Heart left ventricle (tissue), 13 donors: ENCODE measurements at regions not wholly inside any gene's neighbourhood (a gene's known extent, or its start where the extent isn't known, plus 50 kb on each side); places are given as distances from the start of the nearest gene placed in this dataset.

ENCODE experiments used
- POLR2A ChIP-seq, 2 donors: fragments of 450-650 bp; IDR thresholded peaks; one replicate each; pipeline ENCODE4 v1.6.1; 2017; ENCODE audit warnings: antibody characterized with exemption in 2 of 2, mild to moderate bottlenecking in 2 of 2, moderate library complexity in 2 of 2
- TF ChIP-seq, protein P1 (sequence below), 12 donors: fragments of 200-600 bp; sonication (generic) in 4 of 12; IDR thresholded peaks; one replicate each; pipeline versions ENCODE4 v1.5.0 to v1.8.0; 2018 to 2022; ENCODE audit warnings: antibody characterized with exemption in 12 of 12, mild to moderate bottlenecking in 5 of 12
- donor health status: ischemic (EF 13 %, LVEDD 7.1; RV severe dilation, severe dysfunction).
- donor health status: DM: no; HTN: yes; CAD: no.
- donor health status: DM: no; HTN: no; CAD: no.
- donor health status: ischemic (EF 25% LVEDD 6.9; RV normal size, moderate dysfunction).
- donor health status: ischemic (EF 25% LVEDD 5.7; RV mildly dilated, moderate dysfunction).
- donor health status: ischemic (EF 35%, LVEDD 5.7; RV mildly dilated, moderate dysfunction).
- donor health status: nonischemic (EF 11% LVEDD 7.7; RV severe dilation, severe dysfunction).
- donor health status: DM: yes; HTN: yes; CAD: no.
- donor health status: PGD.
- donor health status: ischemic (EF 29% LVEDD 5.4; RV normal size, mild dysfunction).
- donor health status: nonischemic (EF 23%, LVEDD 6.1; RV moderate dilation, normal function).

DNA sequence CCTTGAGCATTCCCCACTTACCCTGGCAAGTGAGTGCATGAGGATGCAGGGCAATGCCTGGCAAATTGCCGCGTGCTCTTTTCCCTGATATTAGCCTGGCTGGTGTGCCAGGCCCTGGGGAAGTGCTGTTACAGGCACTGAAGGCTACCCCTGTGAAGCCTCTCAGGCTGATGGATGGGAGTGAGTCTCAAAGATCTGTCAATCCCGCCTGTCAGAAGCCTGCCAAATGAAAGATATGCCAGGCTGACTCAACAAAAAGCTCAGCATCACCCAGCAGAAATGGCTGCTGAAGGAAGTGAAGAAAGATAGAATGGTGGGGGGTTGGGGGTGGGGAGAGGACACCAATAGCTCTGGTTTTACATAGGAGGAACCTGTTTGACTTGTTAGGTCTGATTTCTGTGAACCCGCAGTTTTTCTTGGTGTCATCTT is 112.1 kb downstream of the LACC1 start:
- TF ChIP-seq, protein P1, sequence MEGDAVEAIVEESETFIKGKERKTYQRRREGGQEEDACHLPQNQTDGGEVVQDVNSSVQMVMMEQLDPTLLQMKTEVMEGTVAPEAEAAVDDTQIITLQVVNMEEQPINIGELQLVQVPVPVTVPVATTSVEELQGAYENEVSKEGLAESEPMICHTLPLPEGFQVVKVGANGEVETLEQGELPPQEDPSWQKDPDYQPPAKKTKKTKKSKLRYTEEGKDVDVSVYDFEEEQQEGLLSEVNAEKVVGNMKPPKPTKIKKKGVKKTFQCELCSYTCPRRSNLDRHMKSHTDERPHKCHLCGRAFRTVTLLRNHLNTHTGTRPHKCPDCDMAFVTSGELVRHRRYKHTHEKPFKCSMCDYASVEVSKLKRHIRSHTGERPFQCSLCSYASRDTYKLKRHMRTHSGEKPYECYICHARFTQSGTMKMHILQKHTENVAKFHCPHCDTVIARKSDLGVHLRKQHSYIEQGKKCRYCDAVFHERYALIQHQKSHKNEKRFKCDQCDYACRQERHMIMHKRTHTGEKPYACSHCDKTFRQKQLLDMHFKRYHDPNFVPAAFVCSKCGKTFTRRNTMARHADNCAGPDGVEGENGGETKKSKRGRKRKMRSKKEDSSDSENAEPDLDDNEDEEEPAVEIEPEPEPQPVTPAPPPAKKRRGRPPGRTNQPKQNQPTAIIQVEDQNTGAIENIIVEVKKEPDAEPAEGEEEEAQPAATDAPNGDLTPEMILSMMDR (IDR thresholded peaks at IDR 0.05), result no peak
- no peak for TF ChIP-seq POLR2A (IDR thresholded peaks at IDR 0.05)
